Glutamatergic neuron (in vitro differentiated cells): ENCODE measurements at regions not wholly inside any gene's neighbourhood (a gene's known extent, or its start where the extent isn't known, plus 50 kb on each side); places are given as distances from the start of the nearest gene placed in this dataset.

ENCODE experiments used
- DNase-seq: peaks from one replicate; pipeline ENCODE4 v3.0.0; 2022
- H3K27ac Mint-ChIP-seq: one replicate; pipeline ENCODE4 v1.8.0; 2020; ENCODE audit warnings: mild to moderate bottlenecking, mixed read lengths, inconsistent platforms; ENCODE audit not compliant: unreplicated experiment
- H3K27me3 Mint-ChIP-seq: one replicate; pipeline ENCODE4 v1.8.0; 2020; ENCODE audit warnings: mild to moderate bottlenecking, moderate library complexity, mixed read lengths, inconsistent platforms; ENCODE audit not compliant: unreplicated experiment
- H3K36me3 Mint-ChIP-seq: one replicate; pipeline ENCODE4 v1.8.0; 2020; ENCODE audit warnings: mild to moderate bottlenecking, mixed read lengths, inconsistent platforms; ENCODE audit not compliant: unreplicated experiment
- H3K4me1 Mint-ChIP-seq: one replicate; pipeline ENCODE4 v1.8.0; 2020; ENCODE audit warnings: mild to moderate bottlenecking, low read depth, mixed read lengths, inconsistent platforms; ENCODE audit not compliant: unreplicated experiment
- H3K4me3 Mint-ChIP-seq: one replicate; pipeline ENCODE4 v1.8.0; 2020; ENCODE audit warnings: mild to moderate bottlenecking, mixed read lengths, inconsistent platforms; ENCODE audit not compliant: unreplicated experiment
- H3K9me3 Mint-ChIP-seq: one replicate; pipeline ENCODE4 v1.8.0; 2020; ENCODE audit warnings: mild to moderate bottlenecking, moderate library complexity, mixed read lengths, inconsistent platforms; ENCODE audit not compliant: unreplicated experiment
- TF ChIP-seq, protein P1 (sequence below): fragments of 200-600 bp; sonication (generic); IDR thresholded peaks from one replicate; pipeline ENCODE4 v1.5.0; 2021; ENCODE audit not compliant: partially characterized antibody, unreplicated experiment

DNA sequence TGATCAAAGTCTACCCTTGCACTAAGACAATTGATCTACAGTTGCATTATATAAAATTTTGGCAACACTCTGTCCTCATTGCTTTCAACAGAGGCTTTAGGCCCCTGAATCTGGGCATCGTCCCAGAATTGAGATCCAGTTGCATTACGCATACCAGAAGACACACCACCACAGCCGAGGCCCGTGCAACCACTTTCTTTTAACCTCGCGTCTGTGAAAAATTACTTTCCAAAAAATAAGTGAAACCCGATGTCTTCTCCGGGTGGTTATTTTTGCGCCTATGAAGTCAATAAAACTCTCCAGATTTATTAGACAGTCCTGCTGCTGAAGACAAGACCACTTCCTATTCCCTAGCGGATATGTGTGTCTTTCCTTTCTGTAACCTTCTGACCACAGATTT lies 52.1 kb upstream of the NFIB start:
- Mint-ChIP-seq H3K9me3 (no peaks in the 10 kb centered on the region), H3K4me1 (no peaks in the 10 kb centered on the region), H3K27me3 (no peaks in the 10 kb centered on the region), H3K4me3 (no peak overlapping the region), H3K27ac (no peak overlapping the region), H3K36me3 (peaks cover 10% of the 10 kb centered on the region)
- DNase-seq: no peak
- TF ChIP-seq, protein P1, sequence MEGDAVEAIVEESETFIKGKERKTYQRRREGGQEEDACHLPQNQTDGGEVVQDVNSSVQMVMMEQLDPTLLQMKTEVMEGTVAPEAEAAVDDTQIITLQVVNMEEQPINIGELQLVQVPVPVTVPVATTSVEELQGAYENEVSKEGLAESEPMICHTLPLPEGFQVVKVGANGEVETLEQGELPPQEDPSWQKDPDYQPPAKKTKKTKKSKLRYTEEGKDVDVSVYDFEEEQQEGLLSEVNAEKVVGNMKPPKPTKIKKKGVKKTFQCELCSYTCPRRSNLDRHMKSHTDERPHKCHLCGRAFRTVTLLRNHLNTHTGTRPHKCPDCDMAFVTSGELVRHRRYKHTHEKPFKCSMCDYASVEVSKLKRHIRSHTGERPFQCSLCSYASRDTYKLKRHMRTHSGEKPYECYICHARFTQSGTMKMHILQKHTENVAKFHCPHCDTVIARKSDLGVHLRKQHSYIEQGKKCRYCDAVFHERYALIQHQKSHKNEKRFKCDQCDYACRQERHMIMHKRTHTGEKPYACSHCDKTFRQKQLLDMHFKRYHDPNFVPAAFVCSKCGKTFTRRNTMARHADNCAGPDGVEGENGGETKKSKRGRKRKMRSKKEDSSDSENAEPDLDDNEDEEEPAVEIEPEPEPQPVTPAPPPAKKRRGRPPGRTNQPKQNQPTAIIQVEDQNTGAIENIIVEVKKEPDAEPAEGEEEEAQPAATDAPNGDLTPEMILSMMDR: no peak

- H3K36me3 Mint-ChIP-seq: peaks cover 10% of the 10 kb centered on the region
- no peak for DNase-seq
- H3K4me3 Mint-ChIP-seq: no peak overlapping the region
- H3K27me3 Mint-ChIP-seq: no peaks in the 10 kb centered on the region
- no peak overlapping the region for H3K27ac Mint-ChIP-seq
- no peaks in the 10 kb centered on the region for H3K4me1 Mint-ChIP-seq
- TF ChIP-seq, protein P1: no peak
- no peaks in the 10 kb centered on the region for H3K9me3 Mint-ChIP-seq
Observed at GRCh38 chr9:14365670-14366069, 51.7 kb upstream of the NFIB start.
